Adrenal gland (tissue), 9 donors: ENCODE measurements at regions not wholly inside any gene's neighbourhood (a gene's known extent, or its start where the extent isn't known, plus 50 kb on each side); places are given as distances from the start of the nearest gene placed in this dataset.

Source experiments
- DNase-seq, 7 donors: peaks; one replicate each; pipeline ENCODE4 v3.0.0-alpha.2; 2019 to 2020
- H3K27ac ChIP-seq, 5 donors: fragments of 200-600 bp; sonication (generic) in 4 of 5; 1 replicate in 3 of 5; 2 replicates in 2 of 5; pipeline versions ENCODE4 v1.5.1 to v1.8.0; 2016 to 2020; ENCODE audit warnings: mild to moderate bottlenecking in 1 of 5
- H3K27me3 ChIP-seq: fragments of 200-600 bp; 2 replicates; pipeline ENCODE4 v1.8.0; 2021
- H3K36me3 ChIP-seq, 2 donors: fragments of 200-600 bp; replicated peaks in 1 of 2; 1 replicate in 1 of 2; 2 replicates in 1 of 2; pipeline versions ENCODE4 v1.5.1 to v1.8.0; 2018 to 2022
- H3K4me1 ChIP-seq, 2 donors: fragments of 200-600 bp; replicated peaks in 1 of 2; 1 replicate in 1 of 2; 2 replicates in 1 of 2; pipeline versions ENCODE4 v1.5.1 to v1.8.0; 2018 to 2021
- H3K4me3 ChIP-seq, 4 donors: fragments of 200-600 bp; sonication (generic) in 3 of 4; one replicate each; pipeline ENCODE4 v1.5.1; 2016 to 2018
- H3K9me3 ChIP-seq, 3 donors: fragments of 200-600 bp; sonication (generic) in 1 of 3; replicated peaks in 1 of 3; 1 replicate in 2 of 3; 2 replicates in 1 of 3; pipeline versions ENCODE4 v1.5.1 to v1.8.0; 2016 to 2021
- CTCF ChIP-seq, 6 experiments: fragments of 450-650 bp in 4 of 6; fragments of 200-600 bp in 2 of 6; sonication (generic) in 1 of 6; IDR thresholded peaks; 1 replicate in 5 of 6; 2 replicates in 1 of 6; pipeline versions ENCODE4 v1.5.1 to v1.8.0; 2016 to 2021; ENCODE audit warnings: antibody characterized with exemption in 6 of 6, mild to moderate bottlenecking in 2 of 6, moderate library complexity in 1 of 6
- POLR2A ChIP-seq, 2 donors: fragments of 450-650 bp; IDR thresholded peaks; one replicate each; pipeline ENCODE4 v1.6.1; 2017; ENCODE audit warnings: antibody characterized with exemption in 2 of 2, mild to moderate bottlenecking in 2 of 2, moderate library complexity in 1 of 2
- WGBS, 4 donors: extraction: QIAGEN DNeasy Blood & Tissue Kit in 2 of 4; methylation state at CpG; one replicate each; pipeline versions ENCODE4 v1.1.5 to v1.1.7; 2013 to 2017; 5-methylcytosine and 5-hydroxymethylcytosine counted together
- intact Hi-C, 2 donors: fragments of 100-400 bp; cut with DNase I; formaldehyde crosslinking; loops; one replicate each; pipeline versions ENCODE4 v1.14.1 to v1.15.0; 2022 to 2023
- donor health status: healthy with polysubstance abuse.
- donor health status: Bipolar disorder and iron deficiency.
- donor health status: DM: yes; HTN: yes; CAD: no.
- donor health status: DM: no; HTN: no; CAD: no.
- donor health status: DM: no; HTN: no; CAD: no.

- Histone ChIP-seq H3K27ac (no peak overlapping the region), H3K4me3 (no peak overlapping the region), H3K9me3 (no peaks in the 10 kb centered on the region), H3K4me1 (no peaks in the 10 kb centered on the region), H3K27me3 (no peaks in the 10 kb centered on the region), H3K36me3 (no peaks in the 10 kb centered on the region)
- no peak for TF ChIP-seq CTCF (IDR thresholded peaks at IDR 0.05)
- TF ChIP-seq POLR2A (IDR thresholded peaks at IDR 0.05): no peak
- intact Hi-C loops: no loop called here
- no peak for DNase-seq
Observed at GRCh38 chr2:116696903-116697302, 1117.6 kb upstream of the DDX18 start.

GRCh38 chr2:116706396-116706795 is 1108.1 kb upstream of the DDX18 start:
- DNase-seq: no peak
- Histone ChIP-seq H3K27me3 (no peaks in the 10 kb centered on the region), H3K36me3 (no peaks in the 10 kb centered on the region), H3K9me3 (no peaks in the 10 kb centered on the region), H3K4me3 (no peak overlapping the region), H3K4me1 (no peaks in the 10 kb centered on the region), H3K27ac (no peak overlapping the region)
- TF ChIP-seq CTCF (IDR thresholded peaks at IDR 0.05): no peak
- no peak for TF ChIP-seq POLR2A (IDR thresholded peaks at IDR 0.05)
- intact Hi-C loops: no loop called here
- 71 to 81% (median 75%) methylated on average over 3 of the region's 3 CpGs for WGBS, 4 donors

DNA sequence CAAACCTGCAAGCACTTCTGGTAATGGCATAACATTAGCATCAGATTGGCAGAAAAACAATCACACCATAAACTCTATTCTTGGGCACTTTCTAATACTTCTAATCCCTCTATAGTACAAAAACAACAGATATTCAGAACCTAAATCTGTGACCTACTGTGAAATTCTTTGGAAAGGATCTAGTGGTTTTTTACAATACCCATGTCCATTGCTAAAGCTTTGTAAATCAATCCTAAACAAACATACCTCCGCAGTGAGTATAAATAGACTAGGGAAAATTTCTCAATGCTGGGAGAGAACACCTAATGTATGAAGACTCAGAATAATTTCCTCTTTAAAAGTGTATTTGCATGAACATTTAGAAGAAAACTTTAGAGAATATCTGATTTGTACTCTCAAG is 1098.5 kb upstream of the DDX18 start:
- Histone ChIP-seq H3K4me3 (no peak overlapping the region), H3K9me3 (no peaks in the 10 kb centered on the region), H3K27me3 (no peaks in the 10 kb centered on the region), H3K4me1 (no peaks in the 10 kb centered on the region), H3K27ac (no peak overlapping the region), H3K36me3 (no peaks in the 10 kb centered on the region)
- intact Hi-C loops: no loop called here
- WGBS, 4 donors: 83 to 92% (median 86%) methylated on average over 1 of the region's 1 CpG
- DNase-seq: no peak
- TF ChIP-seq POLR2A (IDR thresholded peaks at IDR 0.05): no peak
- no peak for TF ChIP-seq CTCF (IDR thresholded peaks at IDR 0.05)

GRCh38 chr2:116716444-116716843 is 1098.0 kb upstream of the DDX18 start:
- no peak for DNase-seq
- Histone ChIP-seq H3K36me3 (no peaks in the 10 kb centered on the region), H3K27me3 (no peaks in the 10 kb centered on the region), H3K4me3 (no peak overlapping the region), H3K4me1 (no peaks in the 10 kb centered on the region), H3K9me3 (no peaks in the 10 kb centered on the region), H3K27ac (no peak overlapping the region)
- intact Hi-C loops: no loop called here
- TF ChIP-seq POLR2A (IDR thresholded peaks at IDR 0.05) (no peak), CTCF (IDR thresholded peaks at IDR 0.05) (no peak)
- 66 to 85% (median 69%) methylated on average over 2 of the region's 2 CpGs for WGBS, 4 donors
